ENCODE measurements at regions not wholly inside any gene's neighbourhood (a gene's known extent, or its start where the extent isn't known, plus 50 kb on each side); places are given as distances from the start of the nearest gene placed in this dataset.

DNA sequence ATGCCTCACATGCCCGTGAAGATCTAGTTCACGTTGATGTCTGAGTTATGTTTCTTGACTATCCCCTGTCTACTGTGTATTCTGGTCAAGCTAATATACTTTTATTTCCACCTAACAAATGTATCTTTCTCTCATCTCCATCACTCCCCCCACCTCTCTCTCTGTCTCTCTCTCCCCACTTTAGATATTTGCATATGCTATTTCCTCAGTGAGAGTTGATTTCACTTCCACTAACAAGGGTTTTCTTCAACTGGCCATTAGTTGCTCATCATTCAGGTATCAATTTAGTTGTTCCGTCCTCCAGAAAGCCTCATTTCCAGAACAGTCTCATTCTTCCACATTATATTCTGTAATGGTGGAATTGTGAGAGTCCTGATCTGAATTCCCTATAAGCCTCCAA, 1777.8 kb upstream of the TENM3 start:
- TF ChIP-seq ZNF274 (IDR thresholded peaks at IDR 0.05; ENCODE audit: low read depth, low read length) (no peak), YY1 (IDR thresholded peaks at IDR 0.05; ENCODE audit: insufficient read depth, insufficient read length) (no peak)

Measured in NT2/D1 (cell line).